SK-N-MC (cell line): ENCODE measurements at regions not wholly inside any gene's neighbourhood (a gene's known extent, or its start where the extent isn't known, plus 50 kb on each side); places are given as distances from the start of the nearest gene placed in this dataset.

Experiments used
- EZH2 ChIP-seq: fragments of 200-600 bp; sonication (generic); IDR thresholded peaks from one replicate; pipeline ENCODE4 v1.6.1; 2017; ENCODE audit warnings: antibody characterized with exemption
- POLR2AphosphoS5 ChIP-seq: IDR thresholded peaks from 2 replicates; pipeline ENCODE4 v1.6.1; 2012; ENCODE audit warnings: mild to moderate bottlenecking, low read depth, low read length, borderline replicate concordance

DNA sequence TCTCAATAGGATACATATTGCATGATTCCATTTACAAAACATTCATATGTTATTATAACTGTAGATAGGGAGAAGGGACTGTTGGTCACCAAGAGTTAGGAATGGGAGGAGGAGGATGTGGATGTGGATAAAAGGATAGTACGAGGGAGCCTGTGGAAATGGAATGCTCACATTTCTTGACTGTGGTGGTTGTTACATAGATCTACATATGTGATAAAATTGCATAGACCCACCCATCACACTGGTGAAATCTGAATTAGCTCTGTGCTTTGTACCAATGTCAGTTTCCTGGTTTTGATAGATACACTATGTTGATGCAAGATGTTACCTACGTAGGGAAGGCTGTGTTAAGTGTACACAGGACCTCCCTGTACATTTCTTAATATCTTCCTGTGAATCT is 233.5 kb upstream of the MTPN start:
- TF ChIP-seq POLR2AphosphoS5 (no peak), EZH2 (no peak)
